GM23338 (cell line): ENCODE measurements at regions not wholly inside any gene's neighbourhood (a gene's known extent, or its start where the extent isn't known, plus 50 kb on each side); places are given as distances from the start of the nearest gene placed in this dataset.

ENCODE experiments used
- ATAC-seq: fragments of 200-7000 bp; cut with Tn5 transposase; 3 replicates; pipeline ENCODE4 v1.9.1; 2020
- DNase-seq: peaks from one replicate; pipeline ENCODE4 v3.0.0-alpha.2; 2015; ENCODE audit warnings: low spot score
- H2AFZ ChIP-seq: fragments of 200-600 bp; sonication (generic); 2 replicates; pipeline ENCODE4 v1.8.0; 2016; ENCODE audit warnings: antibody characterized with exemption, mild to moderate bottlenecking, moderate library complexity
- H3F3A ChIP-seq: fragments of 200-600 bp; sonication (generic); replicated peaks from 2 replicates; pipeline ENCODE4 v1.8.0; 2017; ENCODE audit warnings: antibody characterized with exemption, mixed run types, low read depth
- H3K27ac ChIP-seq: fragments of 200-600 bp; sonication (generic); 2 replicates; pipeline ENCODE4 v1.6.1; 2016; ENCODE audit warnings: low read depth
- H3K27me3 ChIP-seq: fragments of 200-600 bp; sonication (generic); 2 replicates; pipeline ENCODE4 v1.8.0; 2016; ENCODE audit warnings: mild to moderate bottlenecking, mixed run types, moderate library complexity; ENCODE audit not compliant: insufficient read depth
- H3K36me3 ChIP-seq: fragments of 200-600 bp; sonication (generic); 2 replicates; pipeline ENCODE4 v1.8.0; 2016; ENCODE audit warnings: mild to moderate bottlenecking; ENCODE audit not compliant: insufficient read depth
- H3K4me1 ChIP-seq: fragments of 200-600 bp; sonication (generic); 2 replicates; pipeline ENCODE4 v1.8.0; 2016; ENCODE audit warnings: mild to moderate bottlenecking, moderate library complexity; ENCODE audit not compliant: insufficient read depth
- H3K4me2 ChIP-seq: fragments of 200-600 bp; sonication (generic); 2 replicates; pipeline ENCODE4 v1.7.1; 2017; ENCODE audit warnings: mixed run types
- H3K4me3 ChIP-seq: fragments of 200-600 bp; sonication (generic); 2 replicates; pipeline ENCODE4 v1.6.1; 2016; ENCODE audit warnings: mixed run types
- H3K79me2 ChIP-seq: fragments of 200-600 bp; sonication (generic); replicated peaks from 2 replicates; pipeline ENCODE4 v1.8.0; 2017; ENCODE audit warnings: mild to moderate bottlenecking; ENCODE audit not compliant: insufficient read depth
- H3K9me2 ChIP-seq: fragments of 200-600 bp; sonication (generic); 2 replicates; pipeline ENCODE4 v1.8.0; 2017; ENCODE audit not compliant: insufficient read depth
- H4K20me1 ChIP-seq: fragments of 200-600 bp; sonication (generic); replicated peaks from 2 replicates; pipeline ENCODE4 v1.8.0; 2017; ENCODE audit warnings: mild to moderate bottlenecking; ENCODE audit not compliant: insufficient read depth
- H3K27ac Mint-ChIP-seq: 2 replicates; pipeline ENCODE4 v1.8.0; 2020; ENCODE audit warnings: inconsistent platforms, mild to moderate bottlenecking, moderate library complexity, mixed read lengths
- H3K27me3 Mint-ChIP-seq: 3 replicates; pipeline ENCODE4 v1.8.0; 2022; ENCODE audit warnings: low read depth, mild to moderate bottlenecking, moderate library complexity, mixed read lengths, inconsistent platforms; ENCODE audit not compliant: insufficient read depth, poor library complexity
- H3K36me3 Mint-ChIP-seq: 3 replicates; pipeline ENCODE4 v1.8.0; 2021; ENCODE audit warnings: low read depth, mild to moderate bottlenecking, inconsistent platforms, moderate library complexity, mixed read lengths
- H3K4me1 Mint-ChIP-seq: 3 replicates; pipeline ENCODE4 v1.8.0; 2020; ENCODE audit warnings: mild to moderate bottlenecking, inconsistent platforms, mixed read lengths
- H3K4me3 Mint-ChIP-seq: 3 replicates; pipeline ENCODE4 v1.8.0; 2021; ENCODE audit warnings: moderate library complexity, mild to moderate bottlenecking, inconsistent platforms, mixed read lengths
- H3K9me3 Mint-ChIP-seq: 3 replicates; pipeline ENCODE4 v1.8.0; 2020; ENCODE audit warnings: moderate library complexity, mild to moderate bottlenecking, inconsistent platforms, mixed read lengths
- CREB1 ChIP-seq: fragments of 250-450 bp; sonication (Bioruptor Pico); IDR thresholded peaks from 2 replicates; pipeline ENCODE4 v1.5.0; 2020; ENCODE audit warnings: low read depth, mild to moderate bottlenecking, moderate library complexity
- ETS1 ChIP-seq: IDR thresholded peaks from 2 replicates; pipeline ENCODE4 v1.6.1; 2016; ENCODE audit warnings: antibody characterized with exemption
- EZH2 ChIP-seq: fragments of 200-600 bp; sonication (generic); IDR thresholded peaks from one replicate; pipeline ENCODE4 v1.8.0; 2017; ENCODE audit warnings: antibody characterized with exemption, mild to moderate bottlenecking, low read depth; ENCODE audit not compliant: unreplicated experiment
- EZH2phosphoT487 ChIP-seq: fragments of 200-600 bp; sonication (generic); IDR thresholded peaks from one replicate; pipeline ENCODE4 v1.8.1; 2018; ENCODE audit warnings: antibody characterized with exemption; ENCODE audit not compliant: unreplicated experiment
- JUNB ChIP-seq: IDR thresholded peaks from one replicate; pipeline ENCODE4 v1.6.1; 2016; ENCODE audit warnings: antibody characterized with exemption; ENCODE audit not compliant: unreplicated experiment
- NANOG ChIP-seq: IDR thresholded peaks from 2 replicates; pipeline ENCODE4 v1.6.1; 2016; ENCODE audit warnings: antibody characterized with exemption, borderline replicate concordance
- POLR2AphosphoS5 ChIP-seq: IDR thresholded peaks from 2 replicates; pipeline ENCODE4 v1.6.1; 2016; ENCODE audit warnings: antibody characterized with exemption, low read depth
- STAT1 ChIP-seq: IDR thresholded peaks from one replicate; pipeline ENCODE4 v1.6.1; 2016; ENCODE audit warnings: antibody characterized with exemption; ENCODE audit not compliant: unreplicated experiment
- ZNF114 ChIP-seq: fragments of 250-450 bp; sonication (Bioruptor Pico); IDR thresholded peaks from 2 replicates; pipeline ENCODE4 v1.5.0; 2020; ENCODE audit warnings: mild to moderate bottlenecking, moderate library complexity
- ZNF331 ChIP-seq: fragments of 250-450 bp; sonication (Bioruptor Pico); IDR thresholded peaks from 2 replicates; pipeline ENCODE4 v1.5.0; 2020; ENCODE audit warnings: low read depth, mild to moderate bottlenecking, moderate library complexity
- TF ChIP-seq, protein P1 (sequence below), 2 experiments: fragments of 200-600 bp in 1 of 2; sonication (generic) in 1 of 2; conservative IDR thresholded peaks; 2 replicates each; pipeline versions ENCODE4 v1.5.1 to v1.6.1; 2016 to 2017; ENCODE audit warnings: antibody characterized with exemption in 2 of 2, low read depth in 2 of 2, mild to moderate bottlenecking in 2 of 2, moderate library complexity in 1 of 2
- TF ChIP-seq, protein P2 (sequence below): IDR thresholded peaks from one replicate; pipeline ENCODE4 v1.6.1; 2018; ENCODE audit warnings: antibody characterized with exemption; ENCODE audit not compliant: unreplicated experiment
- TF ChIP-seq, protein P3 (sequence below): fragments of 250-450 bp; sonication (Bioruptor Pico); IDR thresholded peaks from 2 replicates; pipeline ENCODE4 v1.5.0; 2020; ENCODE audit warnings: mild to moderate bottlenecking, moderate library complexity

GRCh38 chrX:46305431-46305830 lies 239.8 kb downstream of the ZNF674 start:
- Histone ChIP-seq H3K4me1 (peaks cover under 1% of the 10 kb centered on the region), H3K27me3 (no peaks in the 10 kb centered on the region), H3K9me2 (no peaks in the 10 kb centered on the region), H3K4me3 (no peak overlapping the region), H3K4me2 (no peak overlapping the region), H3K79me2 (no peaks in the 10 kb centered on the region), H3K27ac (no peak overlapping the region), H3F3A (no peaks in the 10 kb centered on the region), H3K36me3 (no peaks in the 10 kb centered on the region), H2AFZ (no peak overlapping the region), H4K20me1 (no peaks in the 10 kb centered on the region)
- ATAC-seq (no peak), DNase-seq (no peak)
- Mint-ChIP-seq H3K27me3 (no peaks in the 10 kb centered on the region), H3K36me3 (peaks cover 17% of the 10 kb centered on the region), H3K4me3 (no peak overlapping the region), H3K27ac (no peak overlapping the region), H3K4me1 (peaks cover 7% of the 10 kb centered on the region; the same call in 2 of the 3 replicates), H3K9me3 (peaks cover 22% of the 10 kb centered on the region)
- TF ChIP-seq, protein P1, sequence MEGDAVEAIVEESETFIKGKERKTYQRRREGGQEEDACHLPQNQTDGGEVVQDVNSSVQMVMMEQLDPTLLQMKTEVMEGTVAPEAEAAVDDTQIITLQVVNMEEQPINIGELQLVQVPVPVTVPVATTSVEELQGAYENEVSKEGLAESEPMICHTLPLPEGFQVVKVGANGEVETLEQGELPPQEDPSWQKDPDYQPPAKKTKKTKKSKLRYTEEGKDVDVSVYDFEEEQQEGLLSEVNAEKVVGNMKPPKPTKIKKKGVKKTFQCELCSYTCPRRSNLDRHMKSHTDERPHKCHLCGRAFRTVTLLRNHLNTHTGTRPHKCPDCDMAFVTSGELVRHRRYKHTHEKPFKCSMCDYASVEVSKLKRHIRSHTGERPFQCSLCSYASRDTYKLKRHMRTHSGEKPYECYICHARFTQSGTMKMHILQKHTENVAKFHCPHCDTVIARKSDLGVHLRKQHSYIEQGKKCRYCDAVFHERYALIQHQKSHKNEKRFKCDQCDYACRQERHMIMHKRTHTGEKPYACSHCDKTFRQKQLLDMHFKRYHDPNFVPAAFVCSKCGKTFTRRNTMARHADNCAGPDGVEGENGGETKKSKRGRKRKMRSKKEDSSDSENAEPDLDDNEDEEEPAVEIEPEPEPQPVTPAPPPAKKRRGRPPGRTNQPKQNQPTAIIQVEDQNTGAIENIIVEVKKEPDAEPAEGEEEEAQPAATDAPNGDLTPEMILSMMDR (conservative IDR thresholded peaks at IDR 0.05; ENCODE audit: low read depth in 2 of 2): no peak
- no peak for TF ChIP-seq EZH2phosphoT487
- no peak for TF ChIP-seq ZNF114 (CRISPR knock-in tag)
- TF ChIP-seq ZNF331: no peak
- no peak for TF ChIP-seq ETS1
- no peak for TF ChIP-seq JUNB
- no peak for TF ChIP-seq NANOG
- no peak for TF ChIP-seq EZH2
- TF ChIP-seq, protein P2, sequence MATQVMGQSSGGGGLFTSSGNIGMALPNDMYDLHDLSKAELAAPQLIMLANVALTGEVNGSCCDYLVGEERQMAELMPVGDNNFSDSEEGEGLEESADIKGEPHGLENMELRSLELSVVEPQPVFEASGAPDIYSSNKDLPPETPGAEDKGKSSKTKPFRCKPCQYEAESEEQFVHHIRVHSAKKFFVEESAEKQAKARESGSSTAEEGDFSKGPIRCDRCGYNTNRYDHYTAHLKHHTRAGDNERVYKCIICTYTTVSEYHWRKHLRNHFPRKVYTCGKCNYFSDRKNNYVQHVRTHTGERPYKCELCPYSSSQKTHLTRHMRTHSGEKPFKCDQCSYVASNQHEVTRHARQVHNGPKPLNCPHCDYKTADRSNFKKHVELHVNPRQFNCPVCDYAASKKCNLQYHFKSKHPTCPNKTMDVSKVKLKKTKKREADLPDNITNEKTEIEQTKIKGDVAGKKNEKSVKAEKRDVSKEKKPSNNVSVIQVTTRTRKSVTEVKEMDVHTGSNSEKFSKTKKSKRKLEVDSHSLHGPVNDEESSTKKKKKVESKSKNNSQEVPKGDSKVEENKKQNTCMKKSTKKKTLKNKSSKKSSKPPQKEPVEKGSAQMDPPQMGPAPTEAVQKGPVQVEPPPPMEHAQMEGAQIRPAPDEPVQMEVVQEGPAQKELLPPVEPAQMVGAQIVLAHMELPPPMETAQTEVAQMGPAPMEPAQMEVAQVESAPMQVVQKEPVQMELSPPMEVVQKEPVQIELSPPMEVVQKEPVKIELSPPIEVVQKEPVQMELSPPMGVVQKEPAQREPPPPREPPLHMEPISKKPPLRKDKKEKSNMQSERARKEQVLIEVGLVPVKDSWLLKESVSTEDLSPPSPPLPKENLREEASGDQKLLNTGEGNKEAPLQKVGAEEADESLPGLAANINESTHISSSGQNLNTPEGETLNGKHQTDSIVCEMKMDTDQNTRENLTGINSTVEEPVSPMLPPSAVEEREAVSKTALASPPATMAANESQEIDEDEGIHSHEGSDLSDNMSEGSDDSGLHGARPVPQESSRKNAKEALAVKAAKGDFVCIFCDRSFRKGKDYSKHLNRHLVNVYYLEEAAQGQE: no peak
- no peak for TF ChIP-seq CREB1 (CRISPR knock-in tag)
- TF ChIP-seq STAT1: no peak
- no peak for TF ChIP-seq POLR2AphosphoS5
- TF ChIP-seq, protein P3, sequence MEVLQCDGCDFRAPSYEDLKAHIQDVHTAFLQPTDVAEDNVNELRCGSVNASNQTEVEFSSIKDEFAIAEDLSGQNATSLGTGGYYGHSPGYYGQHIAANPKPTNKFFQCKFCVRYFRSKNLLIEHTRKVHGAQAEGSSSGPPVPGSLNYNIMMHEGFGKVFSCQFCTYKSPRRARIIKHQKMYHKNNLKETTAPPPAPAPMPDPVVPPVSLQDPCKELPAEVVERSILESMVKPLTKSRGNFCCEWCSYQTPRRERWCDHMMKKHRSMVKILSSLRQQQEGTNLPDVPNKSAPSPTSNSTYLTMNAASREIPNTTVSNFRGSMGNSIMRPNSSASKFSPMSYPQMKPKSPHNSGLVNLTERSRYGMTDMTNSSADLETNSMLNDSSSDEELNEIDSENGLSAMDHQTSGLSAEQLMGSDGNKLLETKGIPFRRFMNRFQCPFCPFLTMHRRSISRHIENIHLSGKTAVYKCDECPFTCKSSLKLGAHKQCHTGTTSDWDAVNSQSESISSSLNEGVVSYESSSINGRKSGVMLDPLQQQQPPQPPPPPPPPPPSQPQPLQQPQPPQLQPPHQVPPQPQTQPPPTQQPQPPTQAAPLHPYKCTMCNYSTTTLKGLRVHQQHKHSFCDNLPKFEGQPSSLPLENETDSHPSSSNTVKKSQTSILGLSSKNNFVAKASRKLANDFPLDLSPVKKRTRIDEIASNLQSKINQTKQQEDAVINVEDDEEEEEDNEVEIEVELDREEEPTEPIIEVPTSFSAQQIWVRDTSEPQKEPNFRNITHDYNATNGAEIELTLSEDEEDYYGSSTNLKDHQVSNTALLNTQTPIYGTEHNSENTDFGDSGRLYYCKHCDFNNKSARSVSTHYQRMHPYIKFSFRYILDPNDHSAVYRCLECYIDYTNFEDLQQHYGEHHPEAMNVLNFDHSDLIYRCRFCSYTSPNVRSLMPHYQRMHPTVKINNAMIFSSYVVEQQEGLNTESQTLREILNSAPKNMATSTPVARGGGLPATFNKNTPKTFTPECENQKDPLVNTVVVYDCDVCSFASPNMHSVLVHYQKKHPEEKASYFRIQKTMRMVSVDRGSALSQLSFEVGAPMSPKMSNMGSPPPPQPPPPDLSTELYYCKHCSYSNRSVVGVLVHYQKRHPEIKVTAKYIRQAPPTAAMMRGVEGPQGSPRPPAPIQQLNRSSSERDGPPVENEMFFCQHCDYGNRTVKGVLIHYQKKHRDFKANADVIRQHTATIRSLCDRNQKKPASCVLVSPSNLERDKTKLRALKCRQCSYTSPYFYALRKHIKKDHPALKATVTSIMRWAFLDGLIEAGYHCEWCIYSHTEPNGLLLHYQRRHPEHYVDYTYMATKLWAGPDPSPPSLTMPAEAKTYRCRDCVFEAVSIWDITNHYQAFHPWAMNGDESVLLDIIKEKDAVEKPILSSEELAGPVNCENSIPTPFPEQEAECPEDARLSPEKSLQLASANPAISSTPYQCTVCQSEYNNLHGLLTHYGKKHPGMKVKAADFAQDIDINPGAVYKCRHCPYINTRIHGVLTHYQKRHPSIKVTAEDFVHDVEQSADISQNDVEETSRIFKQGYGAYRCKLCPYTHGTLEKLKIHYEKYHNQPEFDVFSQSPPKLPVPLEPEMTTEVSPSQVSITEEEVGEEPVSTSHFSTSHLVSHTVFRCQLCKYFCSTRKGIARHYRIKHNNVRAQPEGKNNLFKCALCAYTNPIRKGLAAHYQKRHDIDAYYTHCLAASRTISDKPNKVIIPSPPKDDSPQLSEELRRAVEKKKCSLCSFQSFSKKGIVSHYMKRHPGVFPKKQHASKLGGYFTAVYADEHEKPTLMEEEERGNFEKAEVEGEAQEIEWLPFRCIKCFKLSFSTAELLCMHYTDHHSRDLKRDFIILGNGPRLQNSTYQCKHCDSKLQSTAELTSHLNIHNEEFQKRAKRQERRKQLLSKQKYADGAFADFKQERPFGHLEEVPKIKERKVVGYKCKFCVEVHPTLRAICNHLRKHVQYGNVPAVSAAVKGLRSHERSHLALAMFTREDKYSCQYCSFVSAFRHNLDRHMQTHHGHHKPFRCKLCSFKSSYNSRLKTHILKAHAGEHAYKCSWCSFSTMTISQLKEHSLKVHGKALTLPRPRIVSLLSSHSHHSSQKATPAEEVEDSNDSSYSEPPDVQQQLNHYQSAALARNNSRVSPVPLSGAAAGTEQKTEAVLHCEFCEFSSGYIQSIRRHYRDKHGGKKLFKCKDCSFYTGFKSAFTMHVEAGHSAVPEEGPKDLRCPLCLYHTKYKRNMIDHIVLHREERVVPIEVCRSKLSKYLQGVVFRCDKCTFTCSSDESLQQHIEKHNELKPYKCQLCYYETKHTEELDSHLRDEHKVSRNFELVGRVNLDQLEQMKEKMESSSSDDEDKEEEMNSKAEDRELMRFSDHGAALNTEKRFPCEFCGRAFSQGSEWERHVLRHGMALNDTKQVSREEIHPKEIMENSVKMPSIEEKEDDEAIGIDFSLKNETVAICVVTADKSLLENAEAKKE (CRISPR knock-in tag): no peak
